ENCODE measurements at regions not wholly inside any gene's neighbourhood (a gene's known extent, or its start where the extent isn't known, plus 50 kb on each side); places are given as distances from the start of the nearest gene placed in this dataset.

GRCh38 chr3:66797889-66798560, 200.1 kb upstream of the KBTBD8 start:
- DNase-seq (ENCODE audit: extremely low read depth in 1 of 2, low read depth in 1 of 2), result no peak

DNA sequence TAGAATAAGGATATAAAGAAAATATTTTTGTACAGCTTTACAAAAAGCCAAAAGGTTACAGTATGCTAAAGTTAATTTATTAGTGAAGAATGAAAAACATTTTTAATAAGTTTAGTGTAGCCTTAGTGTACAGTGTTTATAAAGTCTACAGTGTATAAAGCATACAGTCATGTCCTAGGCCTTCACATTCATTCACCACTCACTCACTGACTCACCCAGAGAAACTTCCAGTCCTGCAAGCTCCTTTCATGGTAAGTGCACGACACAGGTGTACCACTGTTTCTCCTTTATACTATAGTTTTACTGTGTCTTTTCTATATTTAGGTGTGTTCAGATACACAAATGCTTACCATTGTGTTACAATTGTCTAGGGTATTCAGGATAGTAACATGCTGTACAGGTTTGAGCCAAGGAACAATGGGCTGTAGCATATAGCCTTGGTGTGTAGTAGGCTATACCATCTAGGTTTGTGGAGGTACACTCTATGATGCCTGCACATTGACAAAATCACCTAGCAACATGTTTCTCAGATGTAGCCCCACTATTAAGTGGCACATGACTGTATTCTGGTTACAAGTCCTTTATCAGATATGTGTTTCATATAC, 197.1 kb upstream of the KBTBD8 start:
- DNase-seq (ENCODE audit: extremely low read depth in 1 of 2, low read depth in 1 of 2), result no peak

- no peak for DNase-seq (ENCODE audit: extremely low read depth in 1 of 2, low read depth in 1 of 2)
These were observed 194.9 kb upstream of the KBTBD8 start for GRCh38 chr3:66803206-66803605.

DNA sequence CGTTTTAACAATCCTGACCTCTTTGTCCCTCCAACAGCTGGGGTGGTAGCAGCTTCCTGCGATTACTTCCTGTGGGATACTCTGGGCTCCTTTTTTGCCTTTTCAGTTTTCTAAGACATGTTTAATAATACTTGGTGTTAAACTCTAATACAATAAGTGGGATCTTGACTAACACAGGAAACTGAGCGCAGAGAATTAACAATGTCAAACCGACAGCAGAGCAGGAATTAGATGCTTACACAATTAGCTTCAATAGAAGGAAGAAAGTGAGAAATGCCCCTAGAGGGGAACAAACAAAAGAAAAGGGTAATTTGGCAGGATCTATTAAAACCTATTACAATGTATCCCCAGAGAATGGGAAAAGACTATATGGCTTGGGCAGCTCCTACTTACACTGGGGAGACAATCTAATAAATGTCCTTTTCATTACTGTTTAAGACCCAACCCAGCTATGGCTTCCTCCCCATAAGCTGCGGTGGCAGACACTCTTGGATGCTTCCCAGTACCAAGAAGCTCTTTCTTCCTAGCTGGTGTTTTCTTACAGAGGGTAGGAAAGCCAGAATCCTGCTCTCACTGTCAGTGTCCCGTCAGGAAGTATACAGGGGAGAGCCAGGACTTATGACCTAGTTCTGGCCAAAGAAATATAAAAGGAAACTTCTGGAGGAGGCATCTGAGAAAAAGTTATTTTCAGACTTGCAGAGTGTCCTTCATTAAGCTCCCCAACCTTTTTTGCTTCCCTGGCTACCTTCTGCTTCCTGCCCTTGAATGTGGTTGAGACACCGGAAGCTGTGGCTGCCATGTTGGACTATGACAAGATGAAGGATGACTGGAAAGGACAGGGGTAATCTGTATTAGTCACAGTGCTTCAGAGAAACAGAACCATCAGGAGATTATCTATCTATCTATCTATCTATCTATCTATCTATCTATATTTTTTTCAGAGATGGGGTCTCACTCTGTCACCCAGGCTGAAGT, 194.1 kb upstream of the KBTBD8 start:
- DNase-seq (ENCODE audit: extremely low read depth in 1 of 2, low read depth in 1 of 2), result no peak

GRCh38 chr3:66808891-66809594, 189.1 kb upstream of the KBTBD8 start:
- no peak for DNase-seq (ENCODE audit: extremely low read depth in 1 of 2, low read depth in 1 of 2)

GRCh38 chr3:66809595-66809958, 188.5 kb upstream of the KBTBD8 start:
- no peak for DNase-seq (ENCODE audit: extremely low read depth in 1 of 2, low read depth in 1 of 2)

DNA sequence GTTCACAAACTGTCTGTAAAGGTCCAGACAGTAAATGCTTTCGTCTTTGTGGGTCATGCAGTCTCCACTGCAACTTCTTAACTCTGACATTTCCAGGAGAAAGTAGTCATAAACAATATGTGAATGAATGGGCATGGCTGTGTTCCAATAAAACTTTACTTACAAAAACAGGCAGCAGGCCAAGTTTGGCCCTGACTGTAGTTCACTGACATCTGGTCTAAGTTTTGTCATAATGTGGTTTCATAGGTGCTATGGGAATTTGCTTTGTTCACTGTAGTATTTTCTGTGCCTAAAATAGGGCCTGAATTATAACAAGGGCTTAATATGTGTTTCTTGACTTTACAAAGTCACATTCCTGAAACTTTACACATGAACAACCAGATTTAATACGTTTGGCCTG, 186.0 kb upstream of the KBTBD8 start:
- no peak for DNase-seq (ENCODE audit: extremely low read depth in 1 of 2, low read depth in 1 of 2)

DNA sequence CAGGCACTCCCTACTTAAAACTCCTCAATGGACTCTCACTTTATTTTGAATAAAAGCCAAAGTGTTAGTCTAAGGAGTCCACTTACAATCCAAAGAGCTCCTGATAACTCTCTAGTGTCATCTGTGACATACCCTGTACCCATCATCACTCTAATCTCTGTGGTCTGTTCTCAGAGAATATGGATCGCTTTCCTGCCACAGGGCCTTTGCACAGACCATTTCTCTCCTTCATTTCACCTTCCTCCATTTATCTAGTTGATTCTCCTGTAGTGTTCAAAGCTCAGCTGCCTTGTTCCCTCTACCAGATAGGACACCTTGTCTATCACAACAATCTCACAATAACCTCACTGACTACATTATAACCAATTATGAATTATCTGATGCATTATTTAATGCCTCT, 185.4 kb upstream of the KBTBD8 start:
- no peak for DNase-seq (ENCODE audit: extremely low read depth in 1 of 2, low read depth in 1 of 2)

- no peak for DNase-seq (ENCODE audit: extremely low read depth in 1 of 2, low read depth in 1 of 2)
These were observed 181.9 kb upstream of the KBTBD8 start for GRCh38 chr3:66816090-66816761.

DNA sequence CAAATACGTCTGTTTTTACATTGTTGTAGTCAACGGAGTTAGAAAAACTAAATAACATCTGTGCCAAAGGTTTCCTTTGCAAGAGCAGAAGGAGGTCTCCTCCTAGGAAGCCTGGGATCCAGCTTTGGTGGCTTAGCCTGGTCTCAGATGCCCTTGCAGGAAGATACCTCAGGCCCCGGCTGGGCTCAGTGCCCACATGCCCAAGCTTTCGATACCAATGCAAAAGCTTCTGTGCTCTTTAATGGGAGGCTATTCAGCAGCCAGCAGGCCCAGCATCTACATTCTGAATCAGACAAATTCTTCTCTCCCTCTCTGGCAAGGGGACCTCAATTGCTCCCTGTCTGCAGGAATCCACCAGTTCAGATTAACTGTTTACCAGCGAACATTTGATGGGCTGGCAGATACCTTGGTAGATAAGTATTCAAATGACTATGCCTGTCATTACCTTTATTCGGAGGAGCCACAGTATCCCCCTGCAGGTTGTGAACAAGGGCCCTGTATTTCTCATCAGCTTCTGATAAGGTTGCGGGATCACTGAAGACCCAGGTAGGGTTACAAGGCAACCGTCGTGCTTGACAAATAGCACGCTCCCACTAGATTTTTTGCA, 180.1 kb upstream of the KBTBD8 start:
- no peak for DNase-seq (ENCODE audit: extremely low read depth in 1 of 2, low read depth in 1 of 2)

GRCh38 chr3:66819993-66820501, 178.1 kb upstream of the KBTBD8 start:
- no peak for DNase-seq (ENCODE audit: extremely low read depth in 1 of 2, low read depth in 1 of 2)

DNA sequence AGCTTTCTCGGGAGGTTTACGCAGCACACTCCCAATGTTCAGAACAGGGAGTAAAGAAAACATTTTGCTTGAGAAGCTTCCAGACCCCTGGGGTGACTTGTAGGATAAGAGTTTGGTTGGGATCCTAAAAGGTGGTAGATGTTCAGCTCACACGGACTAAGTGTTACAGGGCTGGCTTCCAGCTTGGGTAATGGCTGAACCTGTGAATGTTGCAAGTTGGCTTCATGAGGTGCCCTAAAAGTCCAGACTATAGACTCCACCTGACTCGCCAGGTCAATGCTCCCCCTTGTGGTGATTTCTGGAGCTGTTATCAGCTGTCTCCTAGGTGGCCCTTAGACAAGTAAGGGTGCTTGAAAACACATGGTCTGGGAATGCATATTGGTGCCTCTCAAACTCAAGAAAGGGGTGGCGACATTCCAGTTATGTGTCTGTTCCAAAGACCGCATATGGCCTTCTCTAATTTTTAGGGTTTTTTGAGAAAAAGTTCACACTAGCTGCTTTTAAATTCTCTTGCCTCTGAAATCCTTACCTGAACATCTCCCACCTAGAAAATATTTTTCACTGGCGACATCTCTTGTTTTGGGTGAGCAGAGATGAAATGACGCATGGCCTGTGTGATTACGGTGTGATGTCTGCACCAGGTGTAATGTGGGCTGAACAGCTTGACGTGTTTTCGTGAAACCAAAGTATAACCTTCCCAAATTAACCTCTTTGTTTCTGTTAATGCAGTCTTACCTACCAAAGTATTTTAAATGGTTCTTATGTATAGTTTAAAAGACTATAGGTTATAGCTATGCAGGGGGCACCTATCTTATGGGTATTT, 175.7 kb upstream of the KBTBD8 start:
- peak; percentile 14 to 51 for DNase-seq (ENCODE audit: extremely low read depth in 1 of 2, low read depth in 1 of 2)

DNA sequence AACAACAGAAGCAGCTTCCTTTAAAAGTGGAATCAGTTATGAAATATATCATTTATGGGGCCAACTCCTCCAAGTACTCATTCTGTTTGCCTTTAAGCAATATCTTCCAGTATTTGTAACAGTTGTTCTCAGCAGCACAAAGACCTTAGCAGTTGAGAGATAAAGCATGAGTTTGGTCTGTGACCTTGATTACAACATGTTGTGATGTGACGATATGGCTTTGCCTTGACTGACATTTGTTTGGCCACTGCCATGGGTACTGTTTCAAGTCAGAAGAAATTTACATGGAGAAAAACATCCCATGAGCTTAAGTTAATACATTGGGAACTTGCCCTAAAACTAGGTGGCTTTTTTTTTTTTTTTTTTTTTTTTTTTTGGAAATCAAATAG, 175.1 kb upstream of the KBTBD8 start:
- DNase-seq (ENCODE audit: extremely low read depth in 1 of 2, low read depth in 1 of 2), result no peak

DNA sequence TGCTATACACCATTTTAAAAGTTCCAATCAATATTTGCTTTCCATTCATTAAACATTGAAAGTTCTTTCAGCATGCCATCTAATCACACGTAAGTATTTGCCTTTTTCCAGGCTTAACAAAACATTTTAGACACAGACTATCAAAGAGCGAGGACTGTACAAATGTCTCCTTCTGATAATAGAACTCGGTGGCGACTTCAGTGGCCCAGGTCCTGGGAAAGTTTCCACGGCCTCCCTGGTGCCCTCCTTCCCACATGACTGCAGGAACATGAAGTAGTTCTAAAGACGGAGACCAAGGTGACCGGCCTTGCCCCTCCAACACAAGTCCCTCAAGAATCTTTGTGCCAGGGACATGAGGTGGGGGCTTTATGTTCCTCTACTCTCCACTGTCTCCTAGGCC, 174.6 kb upstream of the KBTBD8 start:
- DNase-seq (ENCODE audit: extremely low read depth in 1 of 2, low read depth in 1 of 2), result no peak

GRCh38 chr3:66825375-66825774, 172.7 kb upstream of the KBTBD8 start:
- no peak for DNase-seq (ENCODE audit: extremely low read depth in 1 of 2, low read depth in 1 of 2)

- no peak for DNase-seq (ENCODE audit: extremely low read depth in 1 of 2, low read depth in 1 of 2)
These were observed 170.4 kb upstream of the KBTBD8 start for GRCh38 chr3:66827726-66828125.

- no peak for DNase-seq (ENCODE audit: extremely low read depth in 1 of 2, low read depth in 1 of 2)
These were observed 169.8 kb upstream of the KBTBD8 start for GRCh38 chr3:66828303-66828702.

DNA sequence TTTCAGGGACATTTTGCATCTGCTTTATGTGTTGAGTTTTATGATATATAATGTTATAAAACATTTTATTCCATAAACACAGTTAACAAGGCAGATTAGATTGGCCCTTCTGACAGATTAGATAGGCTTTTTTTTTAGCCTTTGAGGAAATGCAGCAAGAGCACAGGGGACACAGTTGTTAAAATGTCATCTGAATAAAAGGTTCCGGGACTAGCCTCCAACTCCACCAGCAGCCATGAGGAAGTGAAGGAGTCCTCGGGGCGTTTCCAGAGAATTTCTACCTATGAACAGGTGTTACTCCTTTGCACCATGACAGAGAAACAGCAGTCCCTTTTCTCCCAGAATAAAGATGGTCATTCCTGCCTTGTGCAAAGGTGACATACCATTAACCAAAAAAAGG, 167.8 kb upstream of the KBTBD8 start:
- no peak for DNase-seq (ENCODE audit: extremely low read depth in 1 of 2, low read depth in 1 of 2)

GRCh38 chr3:66831931-66832330, 166.2 kb upstream of the KBTBD8 start:
- DNase-seq (ENCODE audit: extremely low read depth in 1 of 2, low read depth in 1 of 2), result no peak
